ENCODE measurements at regions not wholly inside any gene's neighbourhood (a gene's known extent, or its start where the extent isn't known, plus 50 kb on each side); places are given as distances from the start of the nearest gene placed in this dataset.
"Not testable (repeated sequence)": the region's sequence is repeated elsewhere in the genome, so short reads cannot be mapped to it uniquely, and the experiment has no call there.

DNA sequence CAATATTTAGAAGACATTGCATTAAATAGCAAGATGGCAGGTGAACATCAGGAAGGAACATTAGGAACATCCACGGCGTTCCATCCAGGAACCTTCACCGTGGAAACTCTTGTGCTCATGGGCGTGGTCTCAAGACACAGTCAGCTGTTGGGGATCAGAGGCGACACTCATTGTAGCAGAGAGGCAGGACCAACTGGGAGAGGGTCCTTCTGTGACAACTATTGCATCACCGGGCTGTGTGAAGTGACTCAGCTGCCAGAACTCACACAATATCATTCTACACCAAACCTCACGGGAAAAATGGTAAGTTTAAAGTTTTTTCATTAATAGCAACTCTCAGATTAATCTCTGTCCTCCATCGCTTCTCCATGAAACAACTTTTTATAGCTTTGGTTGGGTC, 334.8 kb upstream of the SULF2 start:
- Histone ChIP-seq H3K27ac (no peak overlapping the region), H3K27me3 (no peaks in the 10 kb centered on the region), H3K4me1 (ENCODE audit: low read depth) (no peaks in the 10 kb centered on the region), H3K36me3 (no peaks in the 10 kb centered on the region), H3K4me3 (no peak overlapping the region), H3K9me3 (ENCODE audit: low read depth) (no peaks in the 10 kb centered on the region)
- TF ChIP-seq, protein P1, sequence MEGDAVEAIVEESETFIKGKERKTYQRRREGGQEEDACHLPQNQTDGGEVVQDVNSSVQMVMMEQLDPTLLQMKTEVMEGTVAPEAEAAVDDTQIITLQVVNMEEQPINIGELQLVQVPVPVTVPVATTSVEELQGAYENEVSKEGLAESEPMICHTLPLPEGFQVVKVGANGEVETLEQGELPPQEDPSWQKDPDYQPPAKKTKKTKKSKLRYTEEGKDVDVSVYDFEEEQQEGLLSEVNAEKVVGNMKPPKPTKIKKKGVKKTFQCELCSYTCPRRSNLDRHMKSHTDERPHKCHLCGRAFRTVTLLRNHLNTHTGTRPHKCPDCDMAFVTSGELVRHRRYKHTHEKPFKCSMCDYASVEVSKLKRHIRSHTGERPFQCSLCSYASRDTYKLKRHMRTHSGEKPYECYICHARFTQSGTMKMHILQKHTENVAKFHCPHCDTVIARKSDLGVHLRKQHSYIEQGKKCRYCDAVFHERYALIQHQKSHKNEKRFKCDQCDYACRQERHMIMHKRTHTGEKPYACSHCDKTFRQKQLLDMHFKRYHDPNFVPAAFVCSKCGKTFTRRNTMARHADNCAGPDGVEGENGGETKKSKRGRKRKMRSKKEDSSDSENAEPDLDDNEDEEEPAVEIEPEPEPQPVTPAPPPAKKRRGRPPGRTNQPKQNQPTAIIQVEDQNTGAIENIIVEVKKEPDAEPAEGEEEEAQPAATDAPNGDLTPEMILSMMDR (IDR thresholded peaks at IDR 0.05; ENCODE audit: low read depth, low read length) = no peak
- DNase-seq (ENCODE audit: low read depth in 1 of 2, low spot score in 1 of 2) = peak in 1 of 2 donors; percentile 32

DNA sequence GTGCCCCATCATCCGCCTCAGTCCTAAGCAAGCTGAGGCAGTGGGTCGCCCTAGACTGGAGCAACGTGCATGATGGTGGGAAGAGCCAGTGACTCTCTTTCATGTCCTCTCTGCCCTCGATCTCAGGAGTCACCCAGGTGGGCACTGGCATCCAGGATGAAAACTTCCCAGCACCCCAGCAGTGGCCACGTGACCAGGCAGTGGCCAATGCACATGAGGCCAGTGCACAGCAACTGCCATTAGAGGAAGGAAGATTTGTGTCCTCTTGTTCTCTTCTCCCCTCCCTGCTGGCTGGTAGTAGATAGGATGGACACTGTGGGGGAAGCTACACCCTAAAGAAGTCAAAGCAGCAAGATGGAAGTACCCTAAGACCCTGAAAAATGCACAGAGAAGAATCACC, 334.1 kb upstream of the SULF2 start:
- H3K27me3 ChIP-seq; DNase-seq (ENCODE audit: low read depth in 1 of 2, low spot score in 1 of 2); H3K27ac ChIP-seq; H3K4me1 ChIP-seq (ENCODE audit: low read depth); H3K36me3 ChIP-seq; H3K9me3 ChIP-seq (ENCODE audit: low read depth); H3K4me3 ChIP-seq: not testable (repeated sequence)

DNA sequence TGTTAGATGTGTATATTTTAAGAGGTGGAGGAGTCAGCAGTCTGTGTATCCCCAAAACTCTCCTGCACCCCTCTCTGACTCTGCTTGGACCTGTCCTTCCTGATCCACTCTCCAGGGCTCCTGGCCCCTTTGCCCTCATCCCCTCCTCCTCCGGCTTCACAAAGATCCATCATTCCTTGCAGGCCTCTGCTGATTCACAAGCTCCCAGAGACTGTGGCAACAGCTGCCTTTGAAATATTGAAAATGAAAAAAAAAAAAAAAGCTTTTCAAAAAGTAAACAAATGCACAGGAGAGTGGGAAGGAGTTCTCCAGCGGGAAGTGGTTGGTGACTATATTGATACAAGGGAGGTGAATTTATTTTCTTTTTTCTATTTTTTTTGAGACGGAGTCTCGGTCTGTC, 330.2 kb upstream of the SULF2 start:
- no peaks in the 10 kb centered on the region for H3K4me1 ChIP-seq (ENCODE audit: low read depth)
- no peak overlapping the region for H3K27ac ChIP-seq
- H3K4me3 ChIP-seq = no peak overlapping the region
- no peaks in the 10 kb centered on the region for H3K36me3 ChIP-seq
- H3K9me3 ChIP-seq (ENCODE audit: low read depth) = no peaks in the 10 kb centered on the region
- TF ChIP-seq, protein P1 (IDR thresholded peaks at IDR 0.05; ENCODE audit: low read depth, low read length) = no peak
- no peak for DNase-seq (ENCODE audit: low read depth in 1 of 2, low spot score in 1 of 2)
- peaks cover 3% of the 10 kb centered on the region for H3K27me3 ChIP-seq

DNA sequence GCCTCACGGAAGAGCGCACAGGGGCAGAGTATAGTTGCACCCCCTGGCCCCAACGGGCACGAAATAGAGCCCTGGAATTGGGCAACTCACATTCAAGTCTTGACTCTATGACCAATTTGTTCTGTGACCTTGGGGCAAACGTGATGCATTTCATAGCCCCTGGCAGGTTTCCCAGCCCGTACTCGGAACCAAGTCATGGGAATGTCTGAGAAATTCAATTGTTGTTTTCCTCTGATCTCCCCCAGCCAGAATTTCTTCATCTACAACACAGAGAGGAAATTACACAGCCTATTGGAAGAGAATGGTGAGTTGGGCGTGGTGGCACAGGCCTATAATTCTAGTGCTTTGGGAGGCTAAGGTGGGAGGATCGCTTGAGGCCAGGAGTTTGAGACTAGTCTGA, 322.3 kb upstream of the SULF2 start:
- Histone ChIP-seq H3K4me3 (no peak overlapping the region), H3K9me3 (ENCODE audit: low read depth) (no peaks in the 10 kb centered on the region), H3K4me1 (ENCODE audit: low read depth) (no peaks in the 10 kb centered on the region), H3K36me3 (no peaks in the 10 kb centered on the region), H3K27ac (no peak overlapping the region), H3K27me3 (peaks cover 3% of the 10 kb centered on the region)
- DNase-seq (ENCODE audit: low read depth in 1 of 2, low spot score in 1 of 2) = peak in 1 of 2 donors; percentile 95
- TF ChIP-seq, protein P1 (IDR thresholded peaks at IDR 0.05; ENCODE audit: low read depth, low read length) = no peak

DNA sequence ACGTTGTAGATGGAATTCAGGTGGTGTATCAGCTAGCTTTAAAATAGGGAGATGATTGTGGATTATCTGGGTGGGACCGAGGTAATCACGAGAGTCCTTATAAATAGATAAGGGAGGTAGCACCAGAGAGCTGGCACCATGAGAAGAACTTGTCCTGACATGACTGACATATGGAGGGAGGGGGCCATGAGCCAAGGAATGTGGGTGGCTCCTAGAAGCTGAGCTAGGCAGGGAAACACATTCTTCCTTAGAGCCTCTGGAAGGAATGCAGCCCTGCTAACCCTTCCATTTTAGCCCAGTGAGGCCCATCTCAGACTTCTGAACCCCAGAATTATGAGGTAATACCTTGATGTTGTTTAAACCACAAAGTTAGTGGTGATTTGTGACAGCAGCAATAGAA, 321.1 kb upstream of the SULF2 start:
- TF ChIP-seq, protein P1 (IDR thresholded peaks at IDR 0.05; ENCODE audit: low read depth, low read length) = no peak
- Histone ChIP-seq H3K9me3 (ENCODE audit: low read depth) (no peaks in the 10 kb centered on the region), H3K27me3 (peaks cover 3% of the 10 kb centered on the region), H3K36me3 (no peaks in the 10 kb centered on the region), H3K4me3 (no peak overlapping the region), H3K27ac (no peak overlapping the region), H3K4me1 (ENCODE audit: low read depth) (no peaks in the 10 kb centered on the region)
- peak in 1 of 2 donors; percentile 33 for DNase-seq (ENCODE audit: low read depth in 1 of 2, low spot score in 1 of 2)

DNA sequence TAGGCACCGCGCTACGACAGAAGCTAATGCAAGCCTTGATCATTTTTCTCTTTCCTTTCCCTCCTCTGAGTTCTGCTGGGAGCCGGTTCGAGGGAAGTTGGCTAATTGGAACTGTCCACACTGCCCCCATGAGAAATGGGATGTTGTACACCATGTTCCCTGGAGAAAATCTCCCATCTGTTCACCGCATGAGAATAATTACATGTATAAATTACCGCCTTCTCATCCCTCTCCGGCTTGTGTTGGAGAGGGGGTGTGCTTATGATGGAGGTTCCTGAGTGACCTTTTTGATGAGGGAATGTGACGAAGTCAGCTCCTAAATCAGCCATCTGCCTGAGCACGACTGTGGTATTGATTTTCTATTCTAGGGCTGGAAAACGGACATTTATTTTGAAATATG, 320.2 kb upstream of the SULF2 start:
- Histone ChIP-seq H3K9me3 (ENCODE audit: low read depth) (no peaks in the 10 kb centered on the region), H3K27me3 (no peaks in the 10 kb centered on the region), H3K4me3 (no peak overlapping the region), H3K4me1 (ENCODE audit: low read depth) (no peaks in the 10 kb centered on the region), H3K36me3 (no peaks in the 10 kb centered on the region), H3K27ac (no peak overlapping the region)
- no peak for DNase-seq (ENCODE audit: low read depth in 1 of 2, low spot score in 1 of 2)
- TF ChIP-seq, protein P1 (IDR thresholded peaks at IDR 0.05; ENCODE audit: low read depth, low read length) = no peak
